PC-3 (cell line): ENCODE measurements at regions not wholly inside any gene's neighbourhood (a gene's known extent, or its start where the extent isn't known, plus 50 kb on each side); places are given as distances from the start of the nearest gene placed in this dataset.

Source experiments
- ATAC-seq: fragments of 200-7000 bp; cut with Tn5 transposase; 2 replicates; pipeline ENCODE4 v1.9.1; 2020; ENCODE audit warnings: mild to moderate bottlenecking, moderate library complexity
- BruUV-seq: library from RNA; stranded (reverse); fragments of 400-500 nt; replicated peaks from 2 replicates; lab custom pipeline; 2021; lab: Mats Ljungman, UMichigan
- CTCF ChIA-PET: fragments of 300-600 bp; sonication (Branson Sonifier 250); formaldehyde crosslinking; loops from one replicate; lab custom pipeline; 2022; ENCODE audit warnings: antibody characterized with exemption; lab: Charles Lee
- POLR2A ChIA-PET: fragments of 300-600 bp; sonication (Branson Sonifier 250); formaldehyde crosslinking; loops from one replicate; lab custom pipeline; 2022; ENCODE audit warnings: antibody characterized with exemption; ENCODE audit not compliant: unreplicated experiment; lab: Charles Lee
- DNase-seq: peaks from one replicate; pipeline ENCODE4 v3.0.0-alpha.2; 2015
- H2AFZ ChIP-seq: fragments of 300-600 bp; sonication (generic); 2 replicates; pipeline ENCODE4 v1.6.0; 2016; ENCODE audit warnings: antibody characterized with exemption, low read length
- H3F3A ChIP-seq: fragments of 300-600 bp; sonication (generic); one replicate; pipeline ENCODE4 v1.6.0; 2017; ENCODE audit warnings: antibody characterized with exemption, low read length, control low read depth, mild to moderate bottlenecking; ENCODE audit not compliant: unreplicated experiment
- H3K27ac ChIP-seq: fragments of 300-600 bp; sonication (generic); 2 replicates; pipeline ENCODE4 v1.5.1; 2016; ENCODE audit warnings: mild to moderate bottlenecking, low read length
- H3K27me3 ChIP-seq: fragments of 300-600 bp; sonication (generic); 2 replicates; pipeline ENCODE4 v1.6.1; 2016; ENCODE audit warnings: low read length, mixed read lengths
- H3K36me3 ChIP-seq: fragments of 300-600 bp; sonication (generic); 2 replicates; pipeline ENCODE4 v1.6.1; 2016; ENCODE audit warnings: low read depth, mixed run types, low read length, mixed read lengths
- H3K4me1 ChIP-seq: fragments of 300-600 bp; sonication (generic); 2 replicates; pipeline ENCODE4 v1.5.1; 2016; ENCODE audit warnings: low read length; ENCODE audit not compliant: insufficient read depth
- H3K4me2 ChIP-seq: fragments of 300-600 bp; sonication (generic); 2 replicates; pipeline ENCODE4 v1.6.0; 2016; ENCODE audit warnings: low read length
- H3K4me3 ChIP-seq: fragments of 300-600 bp; sonication (generic); 2 replicates; pipeline ENCODE4 v1.5.1; 2016; ENCODE audit warnings: mild to moderate bottlenecking, low read length, mixed read lengths
- H3K79me2 ChIP-seq: fragments of 300-600 bp; sonication (generic); 2 replicates; pipeline ENCODE4 v1.6.1; 2017; ENCODE audit warnings: low read length, mixed read lengths
- H3K9ac ChIP-seq: fragments of 300-600 bp; sonication (generic); 2 replicates; pipeline ENCODE4 v1.6.0; 2016; ENCODE audit warnings: mild to moderate bottlenecking, low read length
- H3K9me2 ChIP-seq: fragments of 300-600 bp; sonication (generic); replicated peaks from 2 replicates; pipeline ENCODE4 v1.6.1; 2016; ENCODE audit warnings: mixed run types, low read length, mixed read lengths
- H3K9me3 ChIP-seq: fragments of 300-600 bp; sonication (generic); 2 replicates; pipeline ENCODE4 v1.6.1; 2016; ENCODE audit warnings: low read length, mixed read lengths
- H4K20me1 ChIP-seq: fragments of 300-600 bp; sonication (generic); 2 replicates; pipeline ENCODE4 v1.6.1; 2016; ENCODE audit warnings: low read length, mixed read lengths
- CTCF ChIP-seq: fragments of 300-600 bp; sonication (generic); conservative IDR thresholded peaks from 2 replicates; pipeline ENCODE4 v1.5.1; 2017; ENCODE audit warnings: antibody characterized with exemption, low read depth, mild to moderate bottlenecking, low read length
- EZH2 ChIP-seq: fragments of 300-600 bp; sonication (generic); IDR thresholded peaks from one replicate; pipeline ENCODE4 v1.6.1; 2017; ENCODE audit warnings: antibody characterized with exemption, mild to moderate bottlenecking, low read length; ENCODE audit not compliant: unreplicated experiment
- EZH2phosphoT487 ChIP-seq: fragments of 300-600 bp; sonication (generic); IDR thresholded peaks from 2 replicates; pipeline ENCODE4 v1.6.1; 2018; ENCODE audit warnings: mild to moderate bottlenecking, antibody characterized with exemption, low read length, borderline replicate concordance
- intact Hi-C: fragments of 100-400 bp; cut with micrococcal nuclease; formaldehyde crosslinking; loops from 2 replicates; pipeline ENCODE4 v1.9.0; 2023

GRCh38 chr3:99134986-99135385, 233.5 kb upstream of the DCBLD2 start:
- BruUV-seq, result no TSS peak
- intact Hi-C loops, result no loop called here
- H3K4me2 ChIP-seq, result no peak overlapping the region
- H3K9me2 ChIP-seq, result no peaks in the 10 kb centered on the region
- CTCF ChIA-PET, result no interaction called here
- H3K27me3 ChIP-seq, result no peaks in the 10 kb centered on the region
- H3F3A ChIP-seq, result no peaks in the 10 kb centered on the region
- no peaks in the 10 kb centered on the region for H3K9me3 ChIP-seq
- no peak overlapping the region for H3K4me3 ChIP-seq
- H3K9ac ChIP-seq, result no peak overlapping the region
- ATAC-seq (no peak), DNase-seq (no peak)
- TF ChIP-seq EZH2phosphoT487, result no peak
- TF ChIP-seq CTCF, result no peak
- no peak for TF ChIP-seq EZH2
- H2AFZ ChIP-seq, result no peak overlapping the region
- POLR2A ChIA-PET, result no interaction called here
- H3K36me3 ChIP-seq, result no peaks in the 10 kb centered on the region
- no peaks in the 10 kb centered on the region for H3K79me2 ChIP-seq
- H3K27ac ChIP-seq, result no peak overlapping the region
- H4K20me1 ChIP-seq, result no peaks in the 10 kb centered on the region
- H3K4me1 ChIP-seq, result peaks cover 1% of the 10 kb centered on the region

- no TSS peak for BruUV-seq
- Histone ChIP-seq H3K4me3 (no peak overlapping the region), H3K27me3 (no peaks in the 10 kb centered on the region), H3K79me2 (no peaks in the 10 kb centered on the region), H3K36me3 (no peaks in the 10 kb centered on the region), H2AFZ (no peak overlapping the region), H3K9ac (no peak overlapping the region), H3K27ac (no peak overlapping the region), H3K4me1 (peaks cover 22% of the 10 kb centered on the region), H3F3A (no peaks in the 10 kb centered on the region), H3K4me2 (no peak overlapping the region), H3K9me2 (no peaks in the 10 kb centered on the region), H4K20me1 (no peaks in the 10 kb centered on the region), H3K9me3 (no peaks in the 10 kb centered on the region)
- DNase-seq (no peak), ATAC-seq (no peak)
- POLR2A ChIA-PET, result interaction anchor here (0.6 kb wide), 1 partner anchor 340 kb away, joined by 3 read pairs; no protein-coding TSS in a partner anchor
- CTCF ChIA-PET, result no interaction called here
- intact Hi-C loops, result no loop called here
- TF ChIP-seq CTCF (no peak), EZH2 (no peak), EZH2phosphoT487 (no peak)
Observed at GRCh38 chr3:99131876-99132275, 230.4 kb upstream of the DCBLD2 start.

GRCh38 chr3:99128725-99129505, 227.4 kb upstream of the DCBLD2 start:
- Histone ChIP-seq H3K9me3 (no peaks in the 10 kb centered on the region), H3K79me2 (no peaks in the 10 kb centered on the region), H3K9ac (peak overlapping the region; percentile 1; the same call in 1 of the 2 replicates), H3K9me2 (no peaks in the 10 kb centered on the region), H3K4me3 (no peak overlapping the region), H3K36me3 (no peaks in the 10 kb centered on the region), H2AFZ (0 out of 2 replicates have a peak overlapping the region, but pooled peaks have one; percentile 1), H3K4me1 (peaks cover 22% of the 10 kb centered on the region), H4K20me1 (no peaks in the 10 kb centered on the region), H3K27me3 (no peaks in the 10 kb centered on the region), H3K27ac (peak overlapping the region; percentile 74), H3F3A (no peaks in the 10 kb centered on the region), H3K4me2 (peak overlapping the region; percentile 43)
- no peak for TF ChIP-seq CTCF
- no peak for TF ChIP-seq EZH2phosphoT487
- no peak for TF ChIP-seq EZH2
- peak; percentile 97 for ATAC-seq
- intact Hi-C loops, result loop anchor here (1.0 to 10.0 kb wide), 3 partner anchors 21 to 496 kb away; no protein-coding TSS in a partner anchor
- BruUV-seq, result no TSS peak
- ChIA-PET POLR2A (interaction anchor here (0.6 kb wide), 2 partner anchors 28 to 43 kb away, joined by 3 read pairs; no protein-coding TSS in a partner anchor), CTCF (interaction anchor here (0.6 kb wide), 2 partner anchors 35 to 106 kb away, joined by 3 to 6 read pairs; no protein-coding TSS in a partner anchor)
- peak; percentile 96 for DNase-seq
